ENCODE measurements at regions not wholly inside any gene's neighbourhood (a gene's known extent, or its start where the extent isn't known, plus 50 kb on each side); places are given as distances from the start of the nearest gene placed in this dataset.
"Not testable (repeated sequence)": the region's sequence is repeated elsewhere in the genome, so short reads cannot be mapped to it uniquely, and the experiment has no call there.

- not testable (repeated sequence) for TF ChIP-seq POLR2A, CTCF (IDR thresholded peaks at IDR 0.05)
Observed at GRCh38 chr16:16586969-16587368, 208.0 kb downstream of the NPIPA7 start.
